Ishikawa (cell line): ENCODE measurements at regions not wholly inside any gene's neighbourhood (a gene's known extent, or its start where the extent isn't known, plus 50 kb on each side); places are given as distances from the start of the nearest gene placed in this dataset.

Source experiments
- CEBPB ChIP-seq: IDR thresholded peaks from 2 replicates; pipeline ENCODE4 v1.6.1; 2012
- CREB1 ChIP-seq: IDR thresholded peaks from 2 replicates; pipeline ENCODE4 v1.6.1; 2012; ENCODE audit warnings: low read depth
- EGR1 ChIP-seq: IDR thresholded peaks from 2 replicates; pipeline ENCODE4 v1.6.1; 2012
- EP300 ChIP-seq: IDR thresholded peaks from 2 replicates; pipeline ENCODE4 v1.6.1; 2012; ENCODE audit warnings: borderline replicate concordance
- FOXM1 ChIP-seq: IDR thresholded peaks from 2 replicates; pipeline ENCODE4 v1.6.1; 2012; ENCODE audit warnings: low read depth, borderline replicate concordance
- NFIC ChIP-seq: IDR thresholded peaks from 2 replicates; pipeline ENCODE4 v1.6.1; 2012
- RAD21 ChIP-seq: IDR thresholded peaks from 2 replicates; pipeline ENCODE4 v1.6.1; 2012; ENCODE audit warnings: low read depth
- TAF1 ChIP-seq: IDR thresholded peaks from 2 replicates; pipeline ENCODE4 v1.6.1; 2012; ENCODE audit warnings: low read depth, mild to moderate bottlenecking
- TCF12 ChIP-seq: IDR thresholded peaks from 2 replicates; pipeline ENCODE4 v1.6.1; 2012; ENCODE audit warnings: low read depth
- TEAD4 ChIP-seq: IDR thresholded peaks from 2 replicates; pipeline ENCODE4 v1.6.1; 2012
- USF1 ChIP-seq: IDR thresholded peaks from 2 replicates; pipeline ENCODE4 v1.6.1; 2012
- YY1 ChIP-seq: IDR thresholded peaks from 2 replicates; pipeline ENCODE4 v1.6.1; 2012; ENCODE audit warnings: low read depth
- ZBTB7A ChIP-seq: IDR thresholded peaks from 2 replicates; pipeline ENCODE4 v1.6.1; 2012; ENCODE audit warnings: low read depth
- TF ChIP-seq, protein P1 (sequence below): IDR thresholded peaks from 2 replicates; pipeline ENCODE4 v1.6.1; 2012; ENCODE audit warnings: low read depth, mild to moderate bottlenecking
- TF ChIP-seq, protein P2 (sequence below): IDR thresholded peaks from 2 replicates; pipeline ENCODE4 v1.6.1; 2012

GRCh38 chr9:79452265-79452664, 119.5 kb upstream of the TLE4 start:
- TF ChIP-seq TEAD4 (no peak), EGR1 (no peak)
- TF ChIP-seq, protein P1, sequence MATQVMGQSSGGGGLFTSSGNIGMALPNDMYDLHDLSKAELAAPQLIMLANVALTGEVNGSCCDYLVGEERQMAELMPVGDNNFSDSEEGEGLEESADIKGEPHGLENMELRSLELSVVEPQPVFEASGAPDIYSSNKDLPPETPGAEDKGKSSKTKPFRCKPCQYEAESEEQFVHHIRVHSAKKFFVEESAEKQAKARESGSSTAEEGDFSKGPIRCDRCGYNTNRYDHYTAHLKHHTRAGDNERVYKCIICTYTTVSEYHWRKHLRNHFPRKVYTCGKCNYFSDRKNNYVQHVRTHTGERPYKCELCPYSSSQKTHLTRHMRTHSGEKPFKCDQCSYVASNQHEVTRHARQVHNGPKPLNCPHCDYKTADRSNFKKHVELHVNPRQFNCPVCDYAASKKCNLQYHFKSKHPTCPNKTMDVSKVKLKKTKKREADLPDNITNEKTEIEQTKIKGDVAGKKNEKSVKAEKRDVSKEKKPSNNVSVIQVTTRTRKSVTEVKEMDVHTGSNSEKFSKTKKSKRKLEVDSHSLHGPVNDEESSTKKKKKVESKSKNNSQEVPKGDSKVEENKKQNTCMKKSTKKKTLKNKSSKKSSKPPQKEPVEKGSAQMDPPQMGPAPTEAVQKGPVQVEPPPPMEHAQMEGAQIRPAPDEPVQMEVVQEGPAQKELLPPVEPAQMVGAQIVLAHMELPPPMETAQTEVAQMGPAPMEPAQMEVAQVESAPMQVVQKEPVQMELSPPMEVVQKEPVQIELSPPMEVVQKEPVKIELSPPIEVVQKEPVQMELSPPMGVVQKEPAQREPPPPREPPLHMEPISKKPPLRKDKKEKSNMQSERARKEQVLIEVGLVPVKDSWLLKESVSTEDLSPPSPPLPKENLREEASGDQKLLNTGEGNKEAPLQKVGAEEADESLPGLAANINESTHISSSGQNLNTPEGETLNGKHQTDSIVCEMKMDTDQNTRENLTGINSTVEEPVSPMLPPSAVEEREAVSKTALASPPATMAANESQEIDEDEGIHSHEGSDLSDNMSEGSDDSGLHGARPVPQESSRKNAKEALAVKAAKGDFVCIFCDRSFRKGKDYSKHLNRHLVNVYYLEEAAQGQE: no peak
- TF ChIP-seq, protein P2, sequence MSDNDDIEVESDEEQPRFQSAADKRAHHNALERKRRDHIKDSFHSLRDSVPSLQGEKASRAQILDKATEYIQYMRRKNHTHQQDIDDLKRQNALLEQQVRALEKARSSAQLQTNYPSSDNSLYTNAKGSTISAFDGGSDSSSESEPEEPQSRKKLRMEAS: no peak

DNA sequence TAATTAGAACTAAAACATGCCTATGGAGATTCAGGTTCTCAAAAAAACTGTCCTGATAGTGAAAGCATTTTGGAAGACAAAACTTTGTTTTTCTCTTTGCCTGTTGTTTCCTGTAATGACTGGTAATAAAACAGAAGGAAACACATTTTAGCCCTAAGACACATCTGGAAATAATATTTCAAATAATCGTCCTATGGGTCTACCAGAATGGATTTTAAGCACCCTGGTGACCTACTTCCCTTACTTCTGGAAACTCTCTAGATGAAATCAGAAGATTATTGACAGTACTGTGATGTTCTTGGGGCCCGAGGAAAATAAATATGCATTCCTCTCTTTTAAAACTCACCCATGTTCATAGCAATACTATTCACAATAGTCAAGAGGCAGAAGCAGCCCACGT, 110.1 kb upstream of the TLE4 start:
- TF ChIP-seq EP300: no peak
- TF ChIP-seq ZBTB7A: no peak
- TF ChIP-seq, protein P2: no peak
- TF ChIP-seq EGR1: no peak
- TF ChIP-seq TAF1: no peak
- no peak for TF ChIP-seq RAD21

DNA sequence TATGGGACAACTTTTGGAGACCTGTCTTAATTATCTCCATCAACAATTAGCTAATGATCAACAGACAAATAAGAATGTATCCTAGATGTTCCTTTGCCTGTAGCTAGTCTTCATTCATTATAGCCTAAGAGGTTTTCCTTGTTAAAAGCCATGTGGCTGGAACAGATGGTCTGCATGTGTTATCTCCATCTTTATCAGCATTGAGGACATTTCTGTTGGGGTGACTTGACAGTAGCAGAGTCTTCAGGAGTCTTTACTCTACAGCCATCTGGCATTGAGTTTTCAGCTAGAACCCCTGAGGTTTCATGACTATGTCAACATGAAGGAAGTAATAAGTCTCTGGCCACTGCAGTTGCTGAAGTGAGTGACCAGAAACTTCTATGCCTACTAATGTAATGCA, 106.6 kb upstream of the TLE4 start:
- no peak for TF ChIP-seq RAD21
- no peak for TF ChIP-seq TCF12
- TF ChIP-seq USF1: no peak
- TF ChIP-seq YY1: no peak
- TF ChIP-seq ZBTB7A: no peak
- TF ChIP-seq NFIC: no peak
- no peak for TF ChIP-seq CREB1
- no peak for TF ChIP-seq EGR1
- TF ChIP-seq, protein P1: no peak
- TF ChIP-seq, protein P2: no peak
- TF ChIP-seq CEBPB: no peak

- TF ChIP-seq USF1: no peak
- TF ChIP-seq CREB1: no peak
- TF ChIP-seq EGR1: no peak
- no peak for TF ChIP-seq YY1
- TF ChIP-seq RAD21: no peak
- no peak for TF ChIP-seq ZBTB7A
- TF ChIP-seq FOXM1: no peak
- no peak for TF ChIP-seq TEAD4
- TF ChIP-seq TCF12: no peak
- no peak for TF ChIP-seq CEBPB
- TF ChIP-seq EP300: no peak
- TF ChIP-seq NFIC: no peak
- TF ChIP-seq, protein P2: no peak
- TF ChIP-seq TAF1: no peak
- TF ChIP-seq, protein P1: no peak
These were observed 102.6 kb upstream of the TLE4 start for GRCh38 chr9:79469164-79469563.

DNA sequence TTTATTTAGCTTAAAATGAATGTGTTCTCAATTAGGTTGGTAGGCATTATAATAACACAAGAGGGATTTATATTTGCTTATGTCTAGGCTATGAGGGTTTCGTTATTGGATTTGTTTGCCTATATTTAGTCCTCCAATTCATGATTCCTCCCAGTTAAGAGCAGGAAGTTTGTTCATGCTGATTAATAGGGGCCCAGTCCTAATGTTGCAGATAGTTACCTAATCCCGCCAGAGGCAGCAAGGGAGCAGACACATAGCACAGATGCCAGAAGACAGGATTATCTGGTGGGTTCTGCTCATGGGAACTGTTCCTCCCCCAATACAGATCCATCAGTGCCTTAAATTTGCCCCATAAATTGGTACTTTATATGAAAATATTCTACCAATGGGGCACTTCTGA, 100.8 kb upstream of the TLE4 start:
- TF ChIP-seq YY1 (no peak), EP300 (no peak), RAD21 (no peak), CREB1 (no peak), TEAD4 (no peak), FOXM1 (no peak), USF1 (no peak), ZBTB7A (no peak), EGR1 (no peak)
- TF ChIP-seq, protein P2: no peak
- TF ChIP-seq, protein P1: no peak
